Hematopoietic multipotent progenitor cell treated with erythropoietin and hydrocortisone succinate and interleukin-3 and kit ligand, for 4 days (in vitro differentiated cells): ENCODE measurements at regions not wholly inside any gene's neighbourhood (a gene's known extent, or its start where the extent isn't known, plus 50 kb on each side); places are given as distances from the start of the nearest gene placed in this dataset.

Source experiments
- DNase-seq: peaks from one replicate; pipeline ENCODE4 v3.0.0-alpha.2; 2015

DNA sequence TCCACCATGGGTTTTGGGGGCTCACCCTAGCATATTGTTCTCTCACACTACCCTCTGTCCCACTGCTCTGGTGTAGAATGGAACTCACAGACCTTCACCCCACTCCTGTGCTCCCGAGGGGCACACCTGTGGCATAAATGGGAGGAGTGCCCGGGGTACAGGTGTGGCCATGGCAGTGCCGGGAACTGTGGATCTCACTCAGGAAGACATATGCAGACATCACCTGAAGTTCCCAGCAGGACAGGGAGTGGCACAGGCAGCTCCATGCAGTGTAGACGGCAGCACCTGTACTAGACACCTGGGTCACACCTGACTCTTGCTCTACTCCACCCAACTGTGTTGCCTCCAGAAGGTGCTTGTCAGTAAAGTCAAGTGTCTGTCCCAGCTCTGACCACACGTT, 57.6 kb upstream of the MRPS22 start:
- no peak for DNase-seq

DNA sequence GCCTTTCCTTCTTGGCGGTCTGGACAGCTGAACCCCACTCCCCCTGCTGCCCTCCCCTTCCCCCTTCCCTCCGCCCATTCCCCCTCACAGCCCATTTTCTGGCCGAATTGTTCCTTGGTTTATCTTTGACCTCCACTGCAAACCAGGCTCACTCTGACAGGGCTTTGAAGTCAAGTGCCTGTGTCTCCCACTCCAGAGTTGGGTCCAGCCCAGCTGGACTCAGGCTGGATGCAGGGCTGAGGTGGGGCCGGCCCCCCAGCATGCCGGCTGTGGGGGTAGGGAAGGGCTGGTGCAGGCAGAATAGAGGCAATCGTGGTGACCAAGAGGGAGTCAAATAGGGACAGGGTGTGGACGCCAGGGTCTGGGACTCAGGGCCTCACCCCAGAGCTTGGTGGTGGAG, 57.0 kb upstream of the MRPS22 start:
- DNase-seq, result no peak

DNA sequence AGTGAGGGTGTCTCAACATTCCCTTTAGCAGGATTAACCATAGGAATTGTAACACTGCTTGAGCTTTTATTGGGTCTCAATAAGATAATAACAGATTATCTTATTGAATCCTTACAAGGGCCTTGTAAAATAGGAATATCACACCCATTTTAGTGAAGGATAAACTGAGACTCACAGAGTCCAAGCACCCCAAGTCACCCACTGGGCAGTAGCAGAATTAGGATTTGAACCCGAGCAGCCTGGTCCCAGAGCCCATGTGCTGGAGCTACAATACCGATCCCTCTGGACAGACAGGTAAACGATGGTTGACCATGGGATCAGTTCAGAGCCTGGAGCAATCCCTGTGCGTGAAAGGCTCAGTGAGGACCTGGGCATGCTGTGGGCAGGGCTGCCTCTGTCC, 56.3 kb upstream of the MRPS22 start:
- DNase-seq, result no peak

DNA sequence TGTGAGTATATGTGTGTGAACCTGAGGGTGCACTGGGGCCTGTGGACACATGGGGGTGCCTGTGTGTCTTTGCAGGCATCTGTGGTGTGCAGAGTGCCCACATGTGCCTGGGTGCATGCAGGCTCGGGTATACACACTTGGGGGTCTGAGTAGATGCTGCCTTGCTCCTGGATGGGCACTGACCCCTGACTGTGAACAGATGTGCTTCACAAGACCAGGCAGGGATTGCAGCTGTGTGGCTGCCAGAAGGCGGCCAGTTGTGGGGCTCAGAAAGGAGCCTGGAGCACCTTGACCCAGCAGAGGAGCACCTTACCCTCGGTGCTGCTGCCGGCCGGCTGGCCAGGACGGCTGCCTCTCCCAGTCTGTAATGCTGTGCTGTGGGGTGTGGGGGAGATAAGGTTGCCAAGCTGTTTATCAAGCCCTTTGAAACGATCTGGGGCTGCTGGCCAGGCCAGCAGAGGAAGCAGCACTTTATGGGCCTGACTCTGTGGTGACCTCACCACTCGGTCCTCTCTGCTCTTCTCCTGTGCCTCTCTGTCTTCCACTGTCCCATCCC, 55.5 kb upstream of the MRPS22 start:
- DNase-seq, result peak; percentile 35

DNA sequence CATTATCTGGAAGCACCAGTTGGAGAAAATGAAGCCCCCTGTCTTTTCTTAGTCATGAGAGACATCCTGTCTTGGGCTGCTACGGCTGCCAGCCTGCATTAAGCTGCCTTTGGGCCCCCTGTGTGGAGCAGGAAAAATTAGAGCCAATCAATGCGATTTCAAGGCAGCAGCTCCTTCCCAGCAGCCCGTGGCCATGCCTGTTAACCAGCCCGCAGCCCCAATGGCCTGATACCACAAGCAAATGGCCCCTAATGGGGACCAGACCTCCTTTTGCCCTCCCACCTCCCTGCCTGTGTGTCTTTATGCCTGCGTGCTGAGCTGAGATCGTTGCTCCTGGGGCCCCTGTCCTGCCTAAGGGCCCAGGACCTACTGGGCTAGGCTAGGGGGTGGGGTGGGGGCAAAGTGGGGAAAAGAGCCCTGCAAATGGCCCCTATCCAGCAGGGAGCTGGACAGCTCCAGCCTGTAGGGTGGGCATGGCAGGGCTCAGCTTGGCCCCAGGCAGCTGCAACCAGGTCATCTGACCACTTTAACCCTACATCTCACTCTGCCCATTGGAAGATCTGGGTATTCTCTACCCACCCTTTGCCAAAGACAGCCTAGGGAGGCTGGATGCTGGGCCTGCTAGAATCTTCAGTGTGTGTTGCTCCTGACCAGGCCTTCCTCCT, 53.8 kb upstream of the MRPS22 start:
- no peak for DNase-seq

DNA sequence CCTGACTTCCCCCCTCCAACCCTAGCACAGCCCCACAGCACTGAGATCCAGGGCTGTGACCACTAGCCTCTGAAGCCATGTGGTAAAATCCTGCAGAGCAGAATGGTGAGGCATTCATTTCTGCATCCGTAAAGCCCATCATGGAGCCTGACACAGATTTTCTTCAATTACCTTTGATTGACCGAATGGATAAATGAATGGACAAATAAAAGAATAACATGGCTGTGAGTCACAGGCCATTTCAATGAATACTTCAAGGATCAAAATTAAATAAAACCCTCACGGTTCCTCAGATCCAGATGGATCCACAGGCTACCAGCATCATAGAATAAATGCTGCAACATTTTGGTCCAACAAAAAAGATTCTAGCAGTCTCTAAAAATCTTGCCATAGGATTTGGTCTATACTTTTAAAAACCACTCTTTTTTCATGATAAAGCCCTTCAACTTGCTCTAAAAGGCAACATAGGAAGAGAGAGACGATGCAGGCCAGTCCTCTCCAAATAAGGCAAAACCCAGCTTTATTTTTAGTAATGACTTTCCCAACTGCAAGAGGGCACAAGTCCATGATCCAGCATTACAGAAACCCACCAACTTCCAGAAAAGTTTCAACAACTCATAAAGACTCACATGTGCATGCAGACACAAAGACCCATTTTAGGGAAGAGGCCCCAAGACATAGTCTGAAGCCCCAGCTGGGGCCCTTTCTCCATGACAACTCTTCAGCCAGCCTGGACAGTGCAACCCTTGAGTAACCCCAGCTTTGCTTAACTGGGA, 52.4 kb upstream of the MRPS22 start:
- DNase-seq, result no peak

DNA sequence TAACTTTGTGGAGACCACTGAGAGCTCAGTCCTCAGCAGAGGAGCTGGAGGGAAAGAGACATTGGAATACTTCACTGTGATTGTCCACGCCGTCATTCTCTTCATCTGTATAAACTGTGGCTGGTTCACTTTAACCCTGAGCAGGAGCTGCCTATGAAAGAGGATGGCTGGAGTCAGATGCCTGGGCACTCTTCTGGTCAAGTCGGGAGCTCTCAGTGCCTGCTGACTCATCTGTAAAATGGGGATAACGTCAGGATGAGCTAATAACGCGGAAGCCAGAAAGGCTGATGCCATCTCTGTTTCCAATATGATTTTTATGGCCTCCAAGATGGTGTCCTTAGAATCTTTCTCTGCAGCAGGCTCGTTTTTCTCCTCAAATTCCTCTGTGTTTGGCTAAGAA, 51.6 kb upstream of the MRPS22 start:
- no peak for DNase-seq

DNA sequence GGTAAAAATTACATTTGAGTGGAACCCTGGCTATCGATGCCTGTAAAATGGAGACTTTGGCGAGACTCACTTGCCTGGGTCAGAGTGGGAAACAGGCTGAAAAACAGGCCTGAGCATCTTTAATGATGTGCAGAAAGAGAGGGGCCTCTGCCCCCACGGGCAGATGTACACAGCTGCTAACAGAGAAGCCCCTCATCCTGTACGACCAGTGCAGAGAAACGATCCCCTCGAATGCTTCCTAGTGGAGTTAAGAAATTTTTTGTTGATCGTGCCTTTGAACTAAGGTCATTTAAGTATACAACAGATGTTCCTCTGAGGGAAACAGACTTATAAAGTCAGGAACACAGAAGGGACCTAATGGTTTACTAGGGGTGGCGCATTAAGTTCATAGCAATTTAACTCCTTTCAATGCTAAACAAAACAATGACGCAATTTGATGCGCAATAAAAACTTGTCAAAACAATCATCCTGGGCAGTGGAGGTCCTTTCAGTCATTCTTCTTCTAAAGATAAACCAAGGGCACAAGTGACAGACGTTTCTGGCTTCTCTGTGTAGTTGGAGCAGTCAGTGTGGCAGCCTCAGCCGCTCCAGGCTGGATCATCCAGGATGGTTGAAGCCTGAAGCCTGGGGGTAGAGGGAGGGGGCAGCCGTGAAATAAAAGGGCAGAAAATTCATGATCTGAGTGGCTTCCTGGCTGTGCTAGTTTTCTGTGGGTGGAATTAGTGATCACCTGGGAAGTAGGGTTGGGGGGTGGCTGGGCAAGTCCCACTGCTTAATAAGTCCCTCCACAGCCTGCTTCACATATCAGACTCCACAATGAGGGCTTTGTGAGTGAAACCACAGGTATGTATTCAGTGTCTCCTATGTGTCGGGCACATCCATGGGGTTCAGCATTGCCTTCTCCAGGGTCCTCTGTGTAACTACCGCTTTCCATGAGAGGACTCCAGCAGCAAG, 50.8 kb upstream of the MRPS22 start:
- DNase-seq, result no peak

DNA sequence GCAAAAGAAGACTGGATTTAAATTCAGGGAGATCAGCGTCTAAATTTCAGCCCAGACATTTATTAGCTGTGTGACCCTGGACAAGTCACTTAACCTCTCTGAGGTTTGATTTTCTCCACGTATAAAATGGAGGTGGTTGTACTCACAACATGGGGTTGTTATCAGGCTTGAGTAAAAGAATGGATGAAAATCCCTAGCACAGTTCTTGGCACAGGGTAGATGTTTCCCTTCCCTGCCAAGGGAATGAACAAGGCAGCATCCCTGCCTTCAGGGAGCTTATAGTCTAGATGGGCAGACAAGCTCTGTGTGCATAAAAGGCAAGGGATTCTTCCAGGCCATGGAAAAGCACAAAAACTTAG, 50.2 kb upstream of the MRPS22 start:
- DNase-seq, result no peak
